Nephron progenitor cell (in vitro differentiated cells): ENCODE measurements at regions not wholly inside any gene's neighbourhood (a gene's known extent, or its start where the extent isn't known, plus 50 kb on each side); places are given as distances from the start of the nearest gene placed in this dataset.

Source experiments
- DNase-seq: peaks from one replicate; pipeline ENCODE4 v3.0.0; 2021
- H3K27ac Mint-ChIP-seq: 2 replicates; pipeline ENCODE4 v1.8.0; 2021; ENCODE audit warnings: mild to moderate bottlenecking, moderate library complexity, mixed read lengths
- H3K27me3 Mint-ChIP-seq: 2 replicates; pipeline ENCODE4 v1.8.0; 2021; ENCODE audit warnings: mild to moderate bottlenecking, low read depth, mixed read lengths; ENCODE audit not compliant: poor library complexity
- H3K36me3 Mint-ChIP-seq: 2 replicates; pipeline ENCODE4 v1.8.0; 2021; ENCODE audit warnings: low read depth, mixed read lengths
- H3K4me1 Mint-ChIP-seq: 2 replicates; pipeline ENCODE4 v1.8.0; 2021; ENCODE audit warnings: mixed read lengths
- H3K4me3 Mint-ChIP-seq: 2 replicates; pipeline ENCODE4 v1.8.0; 2021; ENCODE audit warnings: mild to moderate bottlenecking, moderate library complexity, mixed read lengths
- H3K9me3 Mint-ChIP-seq: 2 replicates; pipeline ENCODE4 v1.8.0; 2021; ENCODE audit warnings: mild to moderate bottlenecking, moderate library complexity, mixed read lengths
- TF ChIP-seq, protein P1 (sequence below): fragments of 200-600 bp; sonication (generic); IDR thresholded peaks from 2 replicates; pipeline ENCODE4 v1.5.0; 2021; ENCODE audit warnings: antibody characterized with exemption

GRCh38 chr4:159762672-159763071 lies 659.8 kb downstream of the RAPGEF2 start:
- TF ChIP-seq, protein P1, sequence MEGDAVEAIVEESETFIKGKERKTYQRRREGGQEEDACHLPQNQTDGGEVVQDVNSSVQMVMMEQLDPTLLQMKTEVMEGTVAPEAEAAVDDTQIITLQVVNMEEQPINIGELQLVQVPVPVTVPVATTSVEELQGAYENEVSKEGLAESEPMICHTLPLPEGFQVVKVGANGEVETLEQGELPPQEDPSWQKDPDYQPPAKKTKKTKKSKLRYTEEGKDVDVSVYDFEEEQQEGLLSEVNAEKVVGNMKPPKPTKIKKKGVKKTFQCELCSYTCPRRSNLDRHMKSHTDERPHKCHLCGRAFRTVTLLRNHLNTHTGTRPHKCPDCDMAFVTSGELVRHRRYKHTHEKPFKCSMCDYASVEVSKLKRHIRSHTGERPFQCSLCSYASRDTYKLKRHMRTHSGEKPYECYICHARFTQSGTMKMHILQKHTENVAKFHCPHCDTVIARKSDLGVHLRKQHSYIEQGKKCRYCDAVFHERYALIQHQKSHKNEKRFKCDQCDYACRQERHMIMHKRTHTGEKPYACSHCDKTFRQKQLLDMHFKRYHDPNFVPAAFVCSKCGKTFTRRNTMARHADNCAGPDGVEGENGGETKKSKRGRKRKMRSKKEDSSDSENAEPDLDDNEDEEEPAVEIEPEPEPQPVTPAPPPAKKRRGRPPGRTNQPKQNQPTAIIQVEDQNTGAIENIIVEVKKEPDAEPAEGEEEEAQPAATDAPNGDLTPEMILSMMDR: no peak
- no peak for DNase-seq
- peaks cover 4% of the 10 kb centered on the region for H3K9me3 Mint-ChIP-seq

GRCh38 chr4:159764343-159764952 lies 661.6 kb downstream of the RAPGEF2 start:
- DNase-seq: peak; percentile 22
- Mint-ChIP-seq H3K27me3 (no peaks in the 10 kb centered on the region), H3K36me3 (no peaks in the 10 kb centered on the region), H3K4me3 (no peak overlapping the region), H3K9me3 (peaks cover 4% of the 10 kb centered on the region), H3K27ac (no peak overlapping the region), H3K4me1 (no peaks in the 10 kb centered on the region)
- TF ChIP-seq, protein P1: peak; percentile 59

More at GRCh38 chr4:159762672-159763071, 659.8 kb downstream of the RAPGEF2 start:
- no peaks in the 10 kb centered on the region for H3K27me3 Mint-ChIP-seq
- H3K27ac Mint-ChIP-seq: no peak overlapping the region
- H3K4me1 Mint-ChIP-seq: no peaks in the 10 kb centered on the region
- no peaks in the 10 kb centered on the region for H3K36me3 Mint-ChIP-seq
- H3K4me3 Mint-ChIP-seq: no peak overlapping the region

- Mint-ChIP-seq H3K9me3 (peaks cover 4% of the 10 kb centered on the region), H3K4me3 (no peak overlapping the region), H3K27me3 (peaks cover 3% of the 10 kb centered on the region), H3K27ac (no peak overlapping the region), H3K36me3 (no peaks in the 10 kb centered on the region), H3K4me1 (no peaks in the 10 kb centered on the region)
- TF ChIP-seq, protein P1: no peak
- DNase-seq: no peak
Measured at GRCh38 chr4:159765382-159765781, 662.5 kb downstream of the RAPGEF2 start.

DNA sequence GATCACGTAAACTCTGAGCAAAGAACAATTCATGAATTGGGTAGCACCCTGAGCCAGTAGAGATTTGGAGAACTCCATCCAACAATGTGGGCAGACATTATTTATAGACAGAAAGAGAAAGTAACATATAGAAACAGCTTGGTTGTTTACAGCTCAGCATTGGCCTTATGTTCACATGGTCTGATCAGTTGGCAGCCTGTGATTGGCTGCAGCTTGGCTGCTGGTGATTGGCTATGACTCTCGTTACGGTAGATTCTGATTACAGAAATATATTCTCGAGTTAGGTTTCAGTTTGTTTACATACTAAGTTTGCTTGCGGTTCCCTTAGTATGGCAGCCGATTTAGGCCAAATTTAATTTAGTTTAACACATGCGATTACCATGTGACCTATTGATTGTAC lies 663.4 kb downstream of the RAPGEF2 start:
- Mint-ChIP-seq H3K27me3 (peaks cover 3% of the 10 kb centered on the region), H3K4me3 (no peak overlapping the region), H3K27ac (no peak overlapping the region), H3K36me3 (no peaks in the 10 kb centered on the region), H3K9me3 (peaks cover 4% of the 10 kb centered on the region), H3K4me1 (no peaks in the 10 kb centered on the region)
- TF ChIP-seq, protein P1: no peak
- DNase-seq: no peak

DNA sequence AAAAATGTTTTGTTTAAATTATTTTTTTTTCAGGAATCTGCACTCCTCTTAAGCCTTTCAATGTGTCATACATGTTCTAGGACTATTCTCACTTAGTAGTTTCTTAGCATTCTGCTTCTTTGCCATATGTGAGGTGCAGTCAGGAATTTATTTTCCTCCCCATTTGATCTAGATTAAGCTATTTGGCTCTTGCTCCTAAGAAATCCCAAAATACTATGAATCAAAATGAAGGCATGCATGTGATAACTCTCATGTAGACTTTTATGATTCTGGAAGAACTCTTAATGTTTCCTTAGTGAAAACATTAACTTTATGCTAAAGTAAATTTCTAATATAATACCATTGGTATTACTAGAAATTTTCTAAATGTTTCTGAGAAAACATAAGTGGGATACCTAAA lies 664.5 kb downstream of the RAPGEF2 start:
- H3K36me3 Mint-ChIP-seq: no peaks in the 10 kb centered on the region
- no peak overlapping the region for H3K4me3 Mint-ChIP-seq
- TF ChIP-seq, protein P1: no peak
- H3K27me3 Mint-ChIP-seq: peaks cover 3% of the 10 kb centered on the region
- H3K27ac Mint-ChIP-seq: no peak overlapping the region
- no peaks in the 10 kb centered on the region for H3K4me1 Mint-ChIP-seq
- no peak for DNase-seq
- peaks cover 3% of the 10 kb centered on the region for H3K9me3 Mint-ChIP-seq

DNA sequence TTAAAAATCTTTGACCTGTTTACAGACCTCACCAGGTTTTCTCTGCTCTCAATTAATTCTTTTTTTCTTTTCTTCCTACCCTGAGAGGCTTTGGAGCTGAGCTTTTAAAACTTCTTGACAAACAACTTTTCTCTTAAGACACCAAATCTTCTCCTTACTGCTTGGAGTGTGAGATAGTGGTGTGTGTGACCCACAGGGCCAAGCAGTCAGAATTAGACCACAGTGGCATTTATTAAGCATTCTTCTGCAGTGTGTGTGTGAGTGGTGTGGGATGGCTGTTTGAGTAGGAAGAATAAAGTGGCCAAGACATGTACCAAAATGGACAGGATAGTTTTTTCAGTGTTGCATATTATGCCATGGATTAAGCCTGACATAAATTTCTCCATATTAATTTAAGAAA lies 665.1 kb downstream of the RAPGEF2 start:
- H3K27ac Mint-ChIP-seq: no peak overlapping the region
- H3K4me1 Mint-ChIP-seq: no peaks in the 10 kb centered on the region
- H3K4me3 Mint-ChIP-seq: no peak overlapping the region
- TF ChIP-seq, protein P1: no peak
- DNase-seq: no peak
- no peaks in the 10 kb centered on the region for H3K36me3 Mint-ChIP-seq
- no peaks in the 10 kb centered on the region for H3K9me3 Mint-ChIP-seq
- peaks cover 3% of the 10 kb centered on the region for H3K27me3 Mint-ChIP-seq
